Stimulated activated effector memory CD8-positive, alpha-beta T cell treated with anti-CD3 and anti-CD28 coated beads, Interleukin-12 subunit alpha, Interleukin-12 subunit beta, amount 100 ng/mL, for 72 hours (primary cell): ENCODE measurements at regions not wholly inside any gene's neighbourhood (a gene's known extent, or its start where the extent isn't known, plus 50 kb on each side); places are given as distances from the start of the nearest gene placed in this dataset.

ENCODE experiments used
- ATAC-seq: fragments of 150-1000 bp; cut with Tn5 transposase; 2 replicates; pipeline ENCODE4 v1.10.0; 2021
- DNase-seq, 2 donors: peaks; one replicate each; pipeline ENCODE4 v3.0.0; 2021 to 2022; ENCODE audit warnings: low spot score in 2 of 2
- H3K27ac Mint-ChIP-seq: one replicate; pipeline ENCODE4 v1.8.0; 2022; ENCODE audit warnings: mild to moderate bottlenecking, mixed read lengths
- H3K36me3 Mint-ChIP-seq: one replicate; pipeline ENCODE4 v1.8.0; 2022; ENCODE audit warnings: mild to moderate bottlenecking, mixed read lengths
- H3K4me1 Mint-ChIP-seq: one replicate; pipeline ENCODE4 v1.8.0; 2022; ENCODE audit warnings: mixed read lengths
- H3K4me3 Mint-ChIP-seq: one replicate; pipeline ENCODE4 v1.8.0; 2022; ENCODE audit warnings: mild to moderate bottlenecking, mixed read lengths
- H3K9me3 Mint-ChIP-seq: one replicate; pipeline ENCODE4 v1.8.0; 2022; ENCODE audit warnings: mixed read lengths

DNA sequence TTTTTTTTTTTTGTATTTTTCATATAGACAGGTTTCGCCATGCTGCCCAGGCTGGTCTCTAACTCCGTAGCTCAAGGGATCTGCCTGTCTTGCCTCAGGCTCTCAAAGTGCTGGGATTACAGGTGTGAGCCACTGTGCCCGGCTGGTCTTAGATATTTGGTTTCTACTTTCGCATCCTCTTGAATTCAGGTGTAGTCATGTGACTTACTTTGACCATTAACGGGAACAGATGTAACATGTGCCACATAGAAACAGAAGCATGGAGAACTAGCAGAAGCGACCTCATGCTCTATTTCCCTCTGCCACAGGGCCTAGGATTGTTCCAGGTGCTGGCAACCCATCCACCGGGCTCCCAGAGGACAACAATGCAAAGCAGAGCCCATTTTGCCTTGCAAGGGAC, 166.6 kb downstream of the CYLD start:
- Mint-ChIP-seq H3K27ac (no peak overlapping the region), H3K4me1 (no peaks in the 10 kb centered on the region), H3K4me3 (no peak overlapping the region), H3K36me3 (no peaks in the 10 kb centered on the region), H3K9me3 (no peaks in the 10 kb centered on the region)
- DNase-seq = no peak
- ATAC-seq = no peak

DNA sequence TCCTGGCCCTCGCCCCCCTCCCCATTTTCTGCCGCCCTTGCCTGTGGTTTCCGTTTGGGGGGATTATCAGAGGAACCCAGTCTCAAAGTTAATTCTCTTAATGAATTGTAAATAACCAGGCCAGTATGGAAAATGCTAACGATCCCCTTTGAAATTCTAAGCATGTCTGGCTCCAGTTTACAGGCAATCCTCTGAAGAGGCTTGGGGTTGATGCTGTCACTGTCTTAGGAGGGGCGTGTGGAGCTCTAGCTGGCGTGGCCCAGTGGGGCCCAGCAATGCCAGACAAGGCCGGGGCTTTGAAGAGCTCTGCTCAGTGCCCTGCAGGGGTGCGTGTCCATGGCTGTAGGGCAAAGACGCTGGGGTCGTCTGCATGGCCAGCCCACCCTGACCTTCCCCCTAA, 164.6 kb downstream of the CYLD start:
- ATAC-seq (no peak), DNase-seq (no peak)
- no peak overlapping the region for H3K4me3 Mint-ChIP-seq
- no peaks in the 10 kb centered on the region for H3K9me3 Mint-ChIP-seq
- H3K4me1 Mint-ChIP-seq = no peaks in the 10 kb centered on the region
- no peak overlapping the region for H3K27ac Mint-ChIP-seq
- H3K36me3 Mint-ChIP-seq = no peaks in the 10 kb centered on the region

DNA sequence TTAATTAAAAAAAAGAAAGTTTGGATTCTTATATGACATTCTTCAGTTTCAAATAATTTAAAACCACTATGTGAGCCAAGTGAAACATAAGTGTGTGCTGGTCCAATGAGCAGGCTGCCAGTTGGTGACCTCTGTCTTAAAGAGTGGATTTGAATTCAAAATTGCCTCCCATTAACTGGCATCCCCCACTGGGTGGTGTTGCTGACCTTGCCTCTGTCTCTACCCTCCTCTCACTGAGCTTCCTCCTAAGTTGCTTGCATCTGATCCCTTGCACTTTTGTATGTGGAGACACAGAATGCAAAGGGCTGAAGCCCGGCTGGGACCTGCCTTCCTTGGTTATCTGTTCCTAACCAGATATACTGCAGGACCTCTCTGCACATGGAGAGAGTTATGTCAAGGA, 160.6 kb downstream of the CYLD start:
- DNase-seq (no peak), ATAC-seq (no peak)
- Mint-ChIP-seq H3K27ac (no peak overlapping the region), H3K36me3 (no peaks in the 10 kb centered on the region), H3K4me1 (no peaks in the 10 kb centered on the region), H3K4me3 (no peak overlapping the region), H3K9me3 (no peaks in the 10 kb centered on the region)

DNA sequence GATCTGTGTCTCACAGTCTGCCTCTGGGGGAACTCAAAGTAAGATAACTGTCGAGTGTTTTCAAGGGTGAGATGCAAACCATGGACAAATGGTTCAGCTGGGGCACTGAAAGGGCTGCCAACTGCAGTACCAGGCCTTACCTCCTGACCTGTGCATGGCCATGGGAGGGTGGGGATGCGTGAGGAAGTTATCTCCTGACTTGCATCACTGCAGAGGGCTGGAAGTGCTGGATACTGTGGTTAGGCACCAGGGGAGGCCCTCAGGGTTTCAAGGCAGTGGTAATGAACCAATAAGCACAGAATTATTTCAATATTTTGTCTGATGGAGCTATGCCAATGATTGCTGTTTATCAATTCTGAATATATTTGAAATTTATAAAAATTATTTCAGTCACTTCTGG, 159.2 kb downstream of the CYLD start:
- DNase-seq = no peak
- Mint-ChIP-seq H3K27ac (no peak overlapping the region), H3K9me3 (peaks cover 5% of the 10 kb centered on the region), H3K4me1 (no peaks in the 10 kb centered on the region), H3K4me3 (no peak overlapping the region), H3K36me3 (no peaks in the 10 kb centered on the region)
- ATAC-seq = no peak

DNA sequence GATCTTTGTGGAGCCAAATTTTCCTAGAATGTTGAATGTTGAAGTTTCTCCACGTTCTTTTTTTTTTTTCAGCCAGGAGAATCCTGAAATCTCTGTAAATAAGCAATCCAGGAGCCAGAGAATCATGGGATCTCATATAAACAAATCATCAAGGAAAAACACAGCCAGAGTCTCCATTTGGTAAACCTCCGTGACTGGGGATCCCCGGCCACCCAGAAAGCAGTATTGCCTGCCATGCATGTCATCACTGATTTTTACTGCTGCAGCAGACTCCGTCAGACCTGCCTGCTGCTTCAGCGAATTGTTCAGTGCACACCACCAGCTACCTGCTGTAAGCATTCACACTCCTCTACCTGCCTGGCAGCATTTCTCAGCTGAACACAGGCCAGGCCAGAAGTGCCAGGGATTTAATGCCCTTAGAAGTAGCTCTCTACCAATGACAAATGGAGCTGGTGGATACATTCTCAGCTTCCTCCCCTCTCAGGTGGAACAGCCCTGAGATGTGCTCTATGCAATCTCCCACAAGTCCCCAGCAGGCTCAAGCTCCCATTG, 158.6 kb downstream of the CYLD start:
- DNase-seq = no peak
- ATAC-seq = no peak
- Mint-ChIP-seq H3K27ac (no peak overlapping the region), H3K9me3 (peaks cover 5% of the 10 kb centered on the region), H3K4me3 (no peak overlapping the region), H3K4me1 (no peaks in the 10 kb centered on the region), H3K36me3 (no peaks in the 10 kb centered on the region)

DNA sequence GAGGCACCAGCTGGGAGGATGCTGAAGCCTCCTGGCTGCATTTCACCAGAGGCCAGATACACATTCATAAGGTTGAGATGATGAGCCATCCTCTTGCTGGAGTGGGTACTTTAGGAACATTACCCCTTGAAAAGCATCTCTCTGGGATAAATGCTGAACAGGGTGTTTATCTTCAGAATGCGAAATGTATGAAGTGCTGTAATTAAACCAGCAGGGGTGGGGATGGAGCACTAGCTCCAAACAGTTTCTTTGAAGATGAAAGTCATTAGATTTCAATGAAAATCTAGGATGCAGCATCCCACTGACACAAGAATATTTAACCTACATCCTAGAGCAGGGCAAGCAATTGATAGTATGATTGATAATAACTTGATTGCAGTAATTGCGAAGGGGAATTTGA, 158.1 kb downstream of the CYLD start:
- no peaks in the 10 kb centered on the region for H3K36me3 Mint-ChIP-seq
- DNase-seq (no peak), ATAC-seq (no peak)
- H3K9me3 Mint-ChIP-seq = peaks cover 5% of the 10 kb centered on the region
- H3K27ac Mint-ChIP-seq = no peak overlapping the region
- H3K4me3 Mint-ChIP-seq = no peak overlapping the region
- no peaks in the 10 kb centered on the region for H3K4me1 Mint-ChIP-seq

DNA sequence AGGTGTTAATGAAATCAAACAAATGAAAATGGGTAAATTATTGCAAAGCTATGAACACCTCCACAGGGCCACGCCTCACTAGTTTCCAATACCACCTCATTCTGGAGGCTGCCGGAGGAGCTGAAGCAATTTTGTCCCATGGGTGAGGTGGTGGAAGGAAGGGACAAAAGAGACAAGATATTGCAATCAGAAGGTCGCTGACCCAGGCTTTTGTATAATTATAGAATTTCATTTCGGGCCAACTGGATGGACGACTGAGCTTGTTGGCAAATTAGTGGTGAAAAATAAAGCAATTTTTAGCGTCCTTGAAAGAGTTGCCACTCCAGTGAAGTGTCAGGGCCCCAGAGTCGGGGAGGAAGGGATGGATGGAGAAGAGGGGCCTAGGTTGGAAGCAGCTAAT, 147.9 kb downstream of the CYLD start:
- no peak overlapping the region for H3K27ac Mint-ChIP-seq
- H3K4me3 Mint-ChIP-seq = no peak overlapping the region
- H3K9me3 Mint-ChIP-seq = no peaks in the 10 kb centered on the region
- ATAC-seq (no peak), DNase-seq (peak in 1 of 2 donors; percentile 12)
- H3K4me1 Mint-ChIP-seq = no peaks in the 10 kb centered on the region
- no peaks in the 10 kb centered on the region for H3K36me3 Mint-ChIP-seq

DNA sequence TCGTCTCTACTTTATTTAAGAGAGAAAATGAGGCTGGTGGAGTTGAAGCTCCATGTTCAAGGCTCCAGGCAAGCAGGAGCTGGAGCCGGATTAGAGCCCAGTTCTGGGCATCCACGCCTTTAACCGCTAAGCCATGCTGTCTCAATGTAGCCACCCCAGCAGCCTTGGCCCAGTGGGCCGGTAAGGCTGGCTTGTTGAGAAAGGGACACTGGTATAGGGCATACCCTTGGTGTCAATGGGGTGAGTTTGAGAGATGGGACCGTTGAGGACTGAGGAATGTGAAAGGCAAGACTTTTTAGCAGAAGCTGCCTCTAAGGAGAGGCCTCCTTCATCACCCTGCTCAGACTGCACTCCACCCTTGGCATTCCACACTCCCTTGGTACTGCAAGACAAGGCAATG, 147.4 kb downstream of the CYLD start:
- no peak for ATAC-seq
- no peaks in the 10 kb centered on the region for H3K36me3 Mint-ChIP-seq
- no peak overlapping the region for H3K4me3 Mint-ChIP-seq
- DNase-seq = peak in 1 of 2 donors; percentile 23
- no peaks in the 10 kb centered on the region for H3K4me1 Mint-ChIP-seq
- no peak overlapping the region for H3K27ac Mint-ChIP-seq
- H3K9me3 Mint-ChIP-seq = no peaks in the 10 kb centered on the region

DNA sequence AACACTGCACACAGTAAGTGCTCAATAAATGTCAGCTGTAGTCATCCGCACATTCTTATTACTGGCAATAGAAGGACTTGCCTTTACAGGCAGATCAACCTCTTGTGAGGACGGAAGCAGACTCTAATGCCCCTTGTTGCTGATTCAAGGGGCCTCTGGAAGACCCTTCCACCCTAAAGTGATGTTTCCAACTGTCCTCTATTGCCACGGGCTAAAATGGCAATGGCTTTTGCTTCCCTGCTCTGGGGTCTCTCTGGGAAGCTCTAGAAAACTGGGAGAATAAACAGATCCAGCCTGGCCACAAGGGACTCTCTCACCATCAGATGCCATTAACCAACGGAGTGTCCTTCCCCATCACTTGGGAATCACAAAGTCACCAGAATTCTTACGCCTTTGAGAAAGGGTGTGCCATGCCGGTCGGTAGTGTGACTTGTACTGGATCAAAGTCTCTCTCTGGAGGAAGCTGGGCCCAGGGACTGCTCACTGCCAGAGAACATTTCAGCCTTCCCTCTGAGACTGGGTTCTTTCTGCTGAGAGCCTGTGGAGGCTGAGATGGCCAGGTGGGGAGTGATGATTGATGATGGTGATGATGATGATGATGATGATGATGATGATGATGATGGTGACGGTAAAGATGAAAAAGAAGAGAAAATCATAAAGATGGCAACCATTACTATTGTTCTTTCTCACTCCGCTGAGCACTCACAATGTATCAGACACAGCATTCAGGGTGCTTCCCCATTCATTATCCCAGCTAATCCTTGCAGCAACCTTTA, 146.8 kb downstream of the CYLD start:
- Mint-ChIP-seq H3K9me3 (no peaks in the 10 kb centered on the region), H3K4me3 (no peak overlapping the region), H3K36me3 (no peaks in the 10 kb centered on the region), H3K4me1 (no peaks in the 10 kb centered on the region), H3K27ac (no peak overlapping the region)
- DNase-seq = peak in 1 of 2 donors; percentile 28
- ATAC-seq = no peak

DNA sequence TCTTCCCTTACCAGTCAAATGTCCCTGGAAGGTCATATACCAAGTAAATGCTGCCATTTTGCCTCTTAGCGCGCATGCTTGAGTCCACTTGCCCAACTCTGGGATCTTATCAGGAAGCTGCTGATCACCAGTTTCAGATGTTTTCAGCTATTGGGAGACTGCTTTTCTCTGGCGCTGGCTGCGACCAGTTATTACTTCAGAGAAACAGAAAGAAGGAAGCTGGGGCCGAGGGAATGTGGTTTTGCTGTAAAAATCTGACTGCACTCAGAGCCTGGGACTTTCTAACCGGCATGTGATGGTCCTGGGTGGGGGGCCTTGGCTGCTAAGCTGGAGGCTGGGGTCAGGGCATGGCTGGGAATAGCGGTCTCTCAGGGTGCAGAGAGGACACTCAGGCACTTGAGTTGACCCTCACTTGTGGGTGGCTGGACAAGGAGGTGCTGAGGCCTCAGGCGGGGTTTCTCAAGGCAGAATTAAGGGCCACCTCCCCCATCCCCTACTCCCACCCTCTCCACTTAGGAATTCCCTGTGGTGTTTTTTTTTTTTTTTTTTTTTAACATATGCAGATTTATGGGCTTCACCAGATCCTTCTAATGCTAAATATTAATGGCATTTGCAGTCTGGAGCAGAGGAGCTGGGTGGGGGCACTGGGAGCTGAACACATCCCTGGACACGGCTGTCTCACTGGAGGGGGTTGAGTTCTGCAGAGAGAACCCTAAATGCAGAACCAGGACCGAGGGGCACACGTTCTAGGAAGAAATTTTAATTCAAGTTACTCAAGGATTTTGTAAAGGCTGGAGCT, 145.8 kb downstream of the CYLD start:
- no peak overlapping the region for H3K4me3 Mint-ChIP-seq
- no peaks in the 10 kb centered on the region for H3K9me3 Mint-ChIP-seq
- H3K36me3 Mint-ChIP-seq = no peaks in the 10 kb centered on the region
- no peaks in the 10 kb centered on the region for H3K4me1 Mint-ChIP-seq
- no peak for ATAC-seq
- peak in 1 of 2 donors; percentile 25 for DNase-seq
- H3K27ac Mint-ChIP-seq = no peak overlapping the region

DNA sequence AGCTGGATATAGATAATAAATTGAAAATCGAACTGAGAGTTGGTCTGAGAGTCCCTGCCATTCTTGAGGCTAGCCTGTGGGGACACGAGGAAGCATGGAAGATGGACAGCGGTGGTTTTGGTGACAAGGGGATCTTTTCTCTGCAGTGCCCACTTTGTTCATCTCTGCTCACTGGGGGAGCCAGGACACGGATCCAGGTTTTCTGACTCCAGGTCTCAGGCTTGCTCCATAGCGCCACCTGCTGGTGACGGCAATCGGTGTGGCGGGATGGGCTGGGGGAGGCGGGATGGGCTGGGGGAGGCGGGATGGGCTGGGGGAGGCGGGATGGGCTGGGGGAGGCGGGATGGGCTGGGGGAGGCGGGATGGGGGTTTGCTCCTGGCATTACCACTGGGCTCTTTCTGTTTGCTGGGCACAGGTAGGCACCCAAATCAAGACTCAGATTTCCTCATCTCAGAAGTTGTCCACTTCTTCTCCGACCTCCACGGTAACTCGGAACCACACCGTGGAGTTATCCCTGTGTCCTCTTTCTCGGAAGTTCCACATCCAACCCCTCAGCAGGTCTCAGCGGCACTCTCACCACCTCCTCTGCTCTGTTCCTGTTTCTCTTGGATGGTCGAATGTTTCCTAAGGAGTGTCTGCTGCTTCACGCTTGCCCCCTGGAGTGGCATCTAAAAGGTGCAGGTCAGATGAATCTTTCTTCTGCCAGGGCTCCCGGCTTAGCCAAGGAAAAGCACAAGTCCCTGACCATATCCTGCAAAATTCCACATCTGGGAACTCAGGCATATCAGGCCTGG, 142.4 kb downstream of the CYLD start:
- no peak overlapping the region for H3K27ac Mint-ChIP-seq
- no peaks in the 10 kb centered on the region for H3K4me1 Mint-ChIP-seq
- no peak for ATAC-seq
- H3K36me3 Mint-ChIP-seq = no peaks in the 10 kb centered on the region
- DNase-seq = peak in 1 of 2 donors; percentile 57
- no peak overlapping the region for H3K4me3 Mint-ChIP-seq
- no peaks in the 10 kb centered on the region for H3K9me3 Mint-ChIP-seq

DNA sequence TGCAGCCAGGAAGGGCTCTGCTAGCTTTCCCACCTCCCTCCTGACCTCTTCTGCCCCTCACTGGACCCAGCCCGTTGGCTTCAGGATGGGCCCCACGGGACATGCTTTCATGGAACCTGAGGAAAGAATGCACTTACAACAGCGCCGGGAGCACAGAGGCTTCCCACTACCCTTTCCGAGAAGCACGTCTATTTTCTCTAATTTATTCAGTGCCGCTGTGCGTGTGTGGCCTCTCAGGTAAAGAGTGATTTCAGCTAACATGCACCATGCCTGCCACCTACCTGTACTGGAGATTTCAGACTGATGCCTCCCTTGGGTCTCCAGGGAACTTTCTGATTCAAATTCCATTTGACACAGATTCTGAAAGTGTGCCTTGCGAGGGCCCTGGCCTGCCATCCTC, 140.1 kb downstream of the CYLD start:
- ATAC-seq (no peak), DNase-seq (peak in 1 of 2 donors; percentile 30)
- Mint-ChIP-seq H3K4me1 (no peaks in the 10 kb centered on the region), H3K4me3 (no peak overlapping the region), H3K9me3 (no peaks in the 10 kb centered on the region), H3K27ac (no peak overlapping the region), H3K36me3 (no peaks in the 10 kb centered on the region)

DNA sequence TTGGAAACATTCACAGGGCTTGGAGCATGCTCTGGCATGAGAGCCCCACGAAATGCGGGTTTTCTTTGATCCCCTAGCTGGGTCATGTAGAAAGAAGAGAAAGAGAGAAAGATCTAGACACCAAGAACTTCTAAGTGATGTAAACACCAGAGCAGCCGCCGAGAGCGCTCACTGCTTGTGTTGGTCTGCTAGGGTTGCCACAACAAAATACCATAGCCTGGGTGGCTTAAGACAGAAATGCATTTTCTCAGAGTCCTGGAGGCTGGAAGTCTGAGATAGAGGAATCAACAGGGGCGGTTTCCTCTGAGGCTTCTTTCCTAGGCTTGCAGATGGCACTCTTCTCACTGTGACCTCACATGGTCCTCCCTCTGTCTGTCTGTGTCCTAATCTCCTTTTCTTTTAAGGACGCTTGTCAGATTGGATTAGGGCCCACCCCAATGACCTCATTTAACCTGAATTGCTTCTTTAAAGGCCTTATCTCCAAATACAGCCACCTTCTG, 139.5 kb downstream of the CYLD start:
- DNase-seq (peak in 1 of 2 donors; percentile 29), ATAC-seq (no peak)
- no peak overlapping the region for H3K27ac Mint-ChIP-seq
- no peaks in the 10 kb centered on the region for H3K4me1 Mint-ChIP-seq
- no peaks in the 10 kb centered on the region for H3K36me3 Mint-ChIP-seq
- no peak overlapping the region for H3K4me3 Mint-ChIP-seq
- H3K9me3 Mint-ChIP-seq = no peaks in the 10 kb centered on the region

DNA sequence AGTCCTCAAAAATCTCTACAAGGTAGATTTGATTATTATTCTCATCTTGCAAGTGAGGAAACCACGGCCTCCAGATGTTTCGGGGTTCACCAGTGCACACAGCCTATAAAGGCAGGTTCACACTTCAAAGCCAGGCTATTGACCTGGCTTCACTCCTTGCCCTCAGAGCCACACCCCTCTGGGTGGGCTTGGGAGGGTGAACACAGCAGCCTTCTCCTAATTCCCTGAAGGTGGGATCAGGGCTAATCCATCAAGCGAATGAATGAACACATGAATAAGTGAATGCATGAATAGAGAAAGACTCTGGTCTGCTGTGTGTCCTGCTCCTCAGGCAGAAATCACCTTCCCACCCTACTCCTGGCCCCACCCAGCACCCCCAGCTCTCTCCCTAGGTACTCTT, 139.0 kb downstream of the CYLD start:
- DNase-seq (peak in 1 of 2 donors; percentile 28), ATAC-seq (no peak)
- no peaks in the 10 kb centered on the region for H3K9me3 Mint-ChIP-seq

More for the DNA sequence above, 139.0 kb downstream of the CYLD start:
- H3K4me3 Mint-ChIP-seq = no peak overlapping the region
- no peaks in the 10 kb centered on the region for H3K4me1 Mint-ChIP-seq
- no peak overlapping the region for H3K27ac Mint-ChIP-seq
- H3K36me3 Mint-ChIP-seq = no peaks in the 10 kb centered on the region
